ENCODE measurements at regions not wholly inside any gene's neighbourhood (a gene's known extent, or its start where the extent isn't known, plus 50 kb on each side); places are given as distances from the start of the nearest gene placed in this dataset.

- POLR2A ChIA-PET = no interaction called here
- no peaks in the 10 kb centered on the region for H3K4me1 Mint-ChIP-seq (ENCODE audit: insufficient read depth, unreplicated experiment)
- no TSS peak for BruUV-seq (replicated peaks)
- no peak for DNase-seq (ENCODE audit: unreplicated experiment)
- H3K9me3 Mint-ChIP-seq (ENCODE audit: unreplicated experiment) = no peaks in the 10 kb centered on the region
- H3K27me3 Mint-ChIP-seq (ENCODE audit: insufficient read depth, unreplicated experiment) = no peaks in the 10 kb centered on the region
- no peak overlapping the region for H3K27ac Mint-ChIP-seq (ENCODE audit: low read depth, unreplicated experiment)
- H3K36me3 Mint-ChIP-seq (ENCODE audit: insufficient read depth, unreplicated experiment) = no peaks in the 10 kb centered on the region
- H3K4me3 Mint-ChIP-seq (ENCODE audit: unreplicated experiment) = no peak overlapping the region
- intact Hi-C loops (cut with micrococcal nuclease) = no loop called here
- CTCF ChIA-PET = no interaction called here
- TF ChIP-seq CTCF (IDR thresholded peaks at IDR 0.05; ENCODE audit: unreplicated experiment) = no peak
Observed at GRCh38 chr12:84243686-84244085, 668.9 kb downstream of the SLC6A15 start.

- H3K4me3 Mint-ChIP-seq (ENCODE audit: unreplicated experiment) = no peak overlapping the region
- TF ChIP-seq CTCF (IDR thresholded peaks at IDR 0.05; ENCODE audit: unreplicated experiment) = no peak
- ChIA-PET POLR2A (no interaction called here), CTCF (no interaction called here)
- H3K9me3 Mint-ChIP-seq (ENCODE audit: unreplicated experiment) = no peaks in the 10 kb centered on the region
- H3K4me1 Mint-ChIP-seq (ENCODE audit: insufficient read depth, unreplicated experiment) = no peaks in the 10 kb centered on the region
- no TSS peak for BruUV-seq (replicated peaks)
- no peak overlapping the region for H3K27ac Mint-ChIP-seq (ENCODE audit: low read depth, unreplicated experiment)
- H3K27me3 Mint-ChIP-seq (ENCODE audit: insufficient read depth, unreplicated experiment) = no peaks in the 10 kb centered on the region
- no peaks in the 10 kb centered on the region for H3K36me3 Mint-ChIP-seq (ENCODE audit: insufficient read depth, unreplicated experiment)
- intact Hi-C loops (cut with micrococcal nuclease) = no loop called here
- no peak for DNase-seq (ENCODE audit: unreplicated experiment)
Observed at GRCh38 chr12:84222841-84223240, 689.8 kb downstream of the SLC6A15 start.

- intact Hi-C loops (cut with micrococcal nuclease) = no loop called here
- DNase-seq (ENCODE audit: unreplicated experiment) = peak; percentile 1
- no peak overlapping the region for H3K4me3 Mint-ChIP-seq (ENCODE audit: unreplicated experiment)
- no peak overlapping the region for H3K27ac Mint-ChIP-seq (ENCODE audit: low read depth, unreplicated experiment)
- BruUV-seq (replicated peaks) = no TSS peak
- no peaks in the 10 kb centered on the region for H3K9me3 Mint-ChIP-seq (ENCODE audit: unreplicated experiment)
- ChIA-PET CTCF (no interaction called here), POLR2A (interaction anchor here (0.6 kb wide), 1 partner anchor 33 kb away, joined by 3 read pairs; no protein-coding TSS in a partner anchor)
- no peaks in the 10 kb centered on the region for H3K27me3 Mint-ChIP-seq (ENCODE audit: insufficient read depth, unreplicated experiment)
- no peak for TF ChIP-seq CTCF (IDR thresholded peaks at IDR 0.05; ENCODE audit: unreplicated experiment)
- no peaks in the 10 kb centered on the region for H3K4me1 Mint-ChIP-seq (ENCODE audit: insufficient read depth, unreplicated experiment)
- H3K36me3 Mint-ChIP-seq (ENCODE audit: insufficient read depth, unreplicated experiment) = peaks cover 6% of the 10 kb centered on the region
Observed at GRCh38 chr12:84218406-84218805, 694.2 kb downstream of the SLC6A15 start.

- Mint-ChIP-seq H3K27me3 (ENCODE audit: insufficient read depth, unreplicated experiment) (no peaks in the 10 kb centered on the region), H3K9me3 (ENCODE audit: unreplicated experiment) (no peaks in the 10 kb centered on the region), H3K4me1 (ENCODE audit: insufficient read depth, unreplicated experiment) (no peaks in the 10 kb centered on the region), H3K36me3 (ENCODE audit: insufficient read depth, unreplicated experiment) (no peaks in the 10 kb centered on the region), H3K27ac (ENCODE audit: low read depth, unreplicated experiment) (no peak overlapping the region), H3K4me3 (ENCODE audit: unreplicated experiment) (no peak overlapping the region)
- CTCF ChIA-PET = no interaction called here
- no peak for TF ChIP-seq CTCF (IDR thresholded peaks at IDR 0.05; ENCODE audit: unreplicated experiment)
- intact Hi-C loops (cut with micrococcal nuclease) = no loop called here
- BruUV-seq (replicated peaks) = no TSS peak
- POLR2A ChIA-PET = no interaction called here
- DNase-seq (ENCODE audit: unreplicated experiment) = no peak
Observed at GRCh38 chr12:84201976-84202375, 710.6 kb downstream of the SLC6A15 start.

All from MCF 10A (cell line).